Fibroblast of skin of left quadriceps (primary cell): ENCODE measurements at regions not wholly inside any gene's neighbourhood (a gene's known extent, or its start where the extent isn't known, plus 50 kb on each side); places are given as distances from the start of the nearest gene placed in this dataset.

Source experiments
- DNase-seq, 2 experiments: peaks; one replicate each; pipeline ENCODE4 v3.0.0-alpha.2; 2013; ENCODE audit warnings: low read depth in 2 of 2

- DNase-seq: no peak
Observed at GRCh38 chrX:16445166-16445752, 204.7 kb upstream of the S100G start.

- DNase-seq: no peak
Observed at GRCh38 chrX:16451334-16451733, 198.6 kb upstream of the S100G start.

GRCh38 chrX:16454926-16455325 lies 195.0 kb upstream of the S100G start:
- DNase-seq: peak; percentile 41 to 43

- DNase-seq: peak; percentile 70 to 73
Observed at GRCh38 chrX:16457239-16457638, 192.7 kb upstream of the S100G start.

- no peak for DNase-seq
Observed at GRCh38 chrX:16458208-16458607, 191.8 kb upstream of the S100G start.

GRCh38 chrX:16459008-16459407 lies 190.9 kb upstream of the S100G start:
- DNase-seq: no peak

GRCh38 chrX:16461968-16462367 lies 188.0 kb upstream of the S100G start:
- DNase-seq: no peak

- DNase-seq: peak; percentile 84 to 88
Observed at GRCh38 chrX:16462912-16463311, 187.0 kb upstream of the S100G start.

GRCh38 chrX:16464369-16464768 lies 185.6 kb upstream of the S100G start:
- DNase-seq: no peak

GRCh38 chrX:16465081-16465876 lies 184.7 kb upstream of the S100G start:
- no peak for DNase-seq

GRCh38 chrX:16466640-16467432 lies 183.1 kb upstream of the S100G start:
- DNase-seq: no peak

- DNase-seq: no peak
Observed at GRCh38 chrX:16469870-16470269, 180.1 kb upstream of the S100G start.

GRCh38 chrX:16472345-16472744 lies 177.6 kb upstream of the S100G start:
- no peak for DNase-seq

GRCh38 chrX:16474511-16474910 lies 175.4 kb upstream of the S100G start:
- DNase-seq: no peak

- no peak for DNase-seq
Observed at GRCh38 chrX:16476009-16476408, 173.9 kb upstream of the S100G start.

- DNase-seq: no peak
Observed at GRCh38 chrX:16476692-16477091, 173.3 kb upstream of the S100G start.

GRCh38 chrX:16479206-16479869 lies 170.6 kb upstream of the S100G start:
- DNase-seq: peak in 1 of 2 experiments; percentile 29

GRCh38 chrX:16480049-16480448 lies 169.9 kb upstream of the S100G start:
- DNase-seq: no peak

GRCh38 chrX:16484338-16484737 lies 165.6 kb upstream of the S100G start:
- peak; percentile 77 to 81 for DNase-seq

- DNase-seq: peak; percentile 37 to 44
Observed at GRCh38 chrX:16487620-16488385, 162.2 kb upstream of the S100G start.

- DNase-seq: no peak
Observed at GRCh38 chrX:16488959-16489358, 161.0 kb upstream of the S100G start.
